Fibroblast of lung (primary cell): ENCODE measurements at regions not wholly inside any gene's neighbourhood (a gene's known extent, or its start where the extent isn't known, plus 50 kb on each side); places are given as distances from the start of the nearest gene placed in this dataset.

ENCODE experiments used
- EZH2 ChIP-seq: IDR thresholded peaks from 2 replicates; pipeline ENCODE4 v1.5.1; 2012; ENCODE audit warnings: low read length, control low read depth, mild to moderate bottlenecking; ENCODE audit errors: missing control alignments
- TF ChIP-seq, protein P1 (sequence below), 2 donors: IDR thresholded peaks in 1 of 2; conservative IDR thresholded peaks in 1 of 2; 1 replicate in 1 of 2; 2 replicates in 1 of 2; pipeline ENCODE4 v1.5.1; 2011 to 2012; ENCODE audit warnings: low read length in 2 of 2, control low read depth in 1 of 2, inconsistent platforms in 1 of 2, low read depth in 1 of 2, mild to moderate bottlenecking in 1 of 2

DNA sequence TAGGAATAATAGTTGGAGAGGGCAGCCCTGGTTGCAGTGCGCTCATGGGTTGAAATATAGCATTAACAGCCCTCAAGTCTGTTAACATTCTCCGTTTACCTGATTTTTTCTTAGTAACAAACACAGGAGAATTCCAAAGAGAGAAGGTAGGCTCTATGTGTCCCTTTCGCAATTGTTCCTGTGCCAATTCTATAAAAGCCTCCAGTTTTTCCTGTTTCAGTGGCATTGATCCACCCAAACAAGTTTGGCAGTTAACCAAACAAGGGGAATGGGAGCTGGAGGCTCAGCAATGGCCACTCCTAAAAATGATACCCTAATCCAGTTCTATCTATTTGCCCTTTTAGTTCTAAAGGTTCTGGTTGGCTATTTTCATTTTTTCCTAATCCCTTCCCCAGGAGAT is 151.6 kb downstream of the ZNF486 start:
- TF ChIP-seq, protein P1, sequence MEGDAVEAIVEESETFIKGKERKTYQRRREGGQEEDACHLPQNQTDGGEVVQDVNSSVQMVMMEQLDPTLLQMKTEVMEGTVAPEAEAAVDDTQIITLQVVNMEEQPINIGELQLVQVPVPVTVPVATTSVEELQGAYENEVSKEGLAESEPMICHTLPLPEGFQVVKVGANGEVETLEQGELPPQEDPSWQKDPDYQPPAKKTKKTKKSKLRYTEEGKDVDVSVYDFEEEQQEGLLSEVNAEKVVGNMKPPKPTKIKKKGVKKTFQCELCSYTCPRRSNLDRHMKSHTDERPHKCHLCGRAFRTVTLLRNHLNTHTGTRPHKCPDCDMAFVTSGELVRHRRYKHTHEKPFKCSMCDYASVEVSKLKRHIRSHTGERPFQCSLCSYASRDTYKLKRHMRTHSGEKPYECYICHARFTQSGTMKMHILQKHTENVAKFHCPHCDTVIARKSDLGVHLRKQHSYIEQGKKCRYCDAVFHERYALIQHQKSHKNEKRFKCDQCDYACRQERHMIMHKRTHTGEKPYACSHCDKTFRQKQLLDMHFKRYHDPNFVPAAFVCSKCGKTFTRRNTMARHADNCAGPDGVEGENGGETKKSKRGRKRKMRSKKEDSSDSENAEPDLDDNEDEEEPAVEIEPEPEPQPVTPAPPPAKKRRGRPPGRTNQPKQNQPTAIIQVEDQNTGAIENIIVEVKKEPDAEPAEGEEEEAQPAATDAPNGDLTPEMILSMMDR (conservative IDR thresholded peaks at IDR 0.05 in 1 of 2, IDR thresholded peaks at IDR 0.05 in 1 of 2; ENCODE audit: low read depth in 1 of 2, low read length in 2 of 2), result no peak
- TF ChIP-seq EZH2, result no peak
